ENCODE measurements at regions not wholly inside any gene's neighbourhood (a gene's known extent, or its start where the extent isn't known, plus 50 kb on each side); places are given as distances from the start of the nearest gene placed in this dataset.

DNA sequence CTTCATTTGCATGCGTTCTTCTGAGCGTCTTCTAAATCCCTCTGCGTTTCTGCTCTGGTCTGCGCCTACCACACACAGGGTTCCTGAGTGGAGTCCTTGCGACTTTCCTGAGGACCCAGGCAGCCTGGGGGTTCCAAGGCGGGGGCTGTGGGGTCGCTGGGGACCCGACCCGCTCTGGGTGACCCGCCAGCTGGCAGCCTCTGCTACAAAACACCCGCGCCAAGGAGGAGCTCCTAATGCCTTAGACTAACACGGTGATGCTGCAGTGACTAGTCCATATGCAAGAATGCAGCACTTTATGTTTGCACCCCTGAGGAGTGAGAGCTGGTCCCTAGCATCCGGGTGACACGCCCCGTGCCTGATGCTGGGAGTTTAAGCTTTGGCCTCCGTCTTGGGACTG lies 367.0 kb upstream of the POM121L12 start:
- H3K4me1 ChIP-seq, result no peaks in the 10 kb centered on the region
- H3K36me3 ChIP-seq, result no peaks in the 10 kb centered on the region
- DNase-seq, result no peak
- TF ChIP-seq, protein P1, sequence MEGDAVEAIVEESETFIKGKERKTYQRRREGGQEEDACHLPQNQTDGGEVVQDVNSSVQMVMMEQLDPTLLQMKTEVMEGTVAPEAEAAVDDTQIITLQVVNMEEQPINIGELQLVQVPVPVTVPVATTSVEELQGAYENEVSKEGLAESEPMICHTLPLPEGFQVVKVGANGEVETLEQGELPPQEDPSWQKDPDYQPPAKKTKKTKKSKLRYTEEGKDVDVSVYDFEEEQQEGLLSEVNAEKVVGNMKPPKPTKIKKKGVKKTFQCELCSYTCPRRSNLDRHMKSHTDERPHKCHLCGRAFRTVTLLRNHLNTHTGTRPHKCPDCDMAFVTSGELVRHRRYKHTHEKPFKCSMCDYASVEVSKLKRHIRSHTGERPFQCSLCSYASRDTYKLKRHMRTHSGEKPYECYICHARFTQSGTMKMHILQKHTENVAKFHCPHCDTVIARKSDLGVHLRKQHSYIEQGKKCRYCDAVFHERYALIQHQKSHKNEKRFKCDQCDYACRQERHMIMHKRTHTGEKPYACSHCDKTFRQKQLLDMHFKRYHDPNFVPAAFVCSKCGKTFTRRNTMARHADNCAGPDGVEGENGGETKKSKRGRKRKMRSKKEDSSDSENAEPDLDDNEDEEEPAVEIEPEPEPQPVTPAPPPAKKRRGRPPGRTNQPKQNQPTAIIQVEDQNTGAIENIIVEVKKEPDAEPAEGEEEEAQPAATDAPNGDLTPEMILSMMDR (IDR thresholded peaks at IDR 0.05; ENCODE audit: low read depth, low read length), result no peak
- H3K9me3 ChIP-seq, result no peaks in the 10 kb centered on the region
- no peaks in the 10 kb centered on the region for H3K27me3 ChIP-seq
- no peak overlapping the region for H3K4me3 ChIP-seq (ENCODE audit: low read depth, low read length)

DNA sequence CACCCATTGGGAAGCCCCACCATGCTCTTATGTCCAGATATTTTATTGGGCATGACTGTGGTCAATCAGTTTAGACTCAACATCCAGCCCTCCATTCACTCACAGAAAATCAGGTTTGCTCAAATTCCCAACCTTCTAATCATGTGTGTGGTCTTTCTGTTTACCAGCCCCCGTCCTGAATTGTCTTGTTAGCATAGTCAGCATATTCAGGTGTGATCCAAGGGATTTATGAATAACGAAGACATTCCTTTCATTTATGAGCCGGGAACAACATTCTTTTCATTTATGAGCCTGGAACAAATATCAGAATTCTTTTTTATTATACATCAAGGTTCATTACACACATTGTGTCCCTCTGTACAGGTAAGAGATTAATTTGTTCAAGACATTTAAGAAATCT lies 376.3 kb upstream of the POM121L12 start:
- no peaks in the 10 kb centered on the region for H3K4me1 ChIP-seq
- no peak overlapping the region for H3K4me3 ChIP-seq (ENCODE audit: low read depth, low read length)
- DNase-seq, result no peak
- H3K9me3 ChIP-seq, result no peaks in the 10 kb centered on the region
- no peaks in the 10 kb centered on the region for H3K27me3 ChIP-seq
- TF ChIP-seq, protein P1 (IDR thresholded peaks at IDR 0.05; ENCODE audit: low read depth, low read length), result no peak
- H3K36me3 ChIP-seq, result no peaks in the 10 kb centered on the region

DNA sequence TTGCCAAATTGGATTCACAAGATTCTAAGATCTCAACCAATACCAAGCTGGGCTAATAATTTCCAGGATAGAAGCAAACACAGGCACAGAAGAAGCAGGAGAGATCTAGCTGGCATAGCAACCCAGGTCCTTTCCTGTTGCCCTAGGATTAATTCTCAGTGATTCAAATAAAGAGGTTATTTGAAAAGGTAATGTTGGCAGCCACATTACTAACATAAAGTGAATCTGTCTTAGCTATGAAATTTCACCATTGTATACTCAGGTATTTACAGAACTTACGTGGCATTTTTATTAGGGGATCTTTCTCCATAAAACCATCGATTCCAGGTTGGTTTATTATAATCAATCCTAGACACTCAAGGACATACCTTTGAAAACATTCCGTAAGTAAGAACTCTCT lies 379.3 kb upstream of the POM121L12 start:
- H3K4me1 ChIP-seq, result no peaks in the 10 kb centered on the region
- no peak overlapping the region for H3K4me3 ChIP-seq (ENCODE audit: low read depth, low read length)
- H3K9me3 ChIP-seq, result no peaks in the 10 kb centered on the region
- TF ChIP-seq, protein P1 (IDR thresholded peaks at IDR 0.05; ENCODE audit: low read depth, low read length), result no peak
- no peak for DNase-seq
- H3K27me3 ChIP-seq, result no peaks in the 10 kb centered on the region
- H3K36me3 ChIP-seq, result no peaks in the 10 kb centered on the region

DNA sequence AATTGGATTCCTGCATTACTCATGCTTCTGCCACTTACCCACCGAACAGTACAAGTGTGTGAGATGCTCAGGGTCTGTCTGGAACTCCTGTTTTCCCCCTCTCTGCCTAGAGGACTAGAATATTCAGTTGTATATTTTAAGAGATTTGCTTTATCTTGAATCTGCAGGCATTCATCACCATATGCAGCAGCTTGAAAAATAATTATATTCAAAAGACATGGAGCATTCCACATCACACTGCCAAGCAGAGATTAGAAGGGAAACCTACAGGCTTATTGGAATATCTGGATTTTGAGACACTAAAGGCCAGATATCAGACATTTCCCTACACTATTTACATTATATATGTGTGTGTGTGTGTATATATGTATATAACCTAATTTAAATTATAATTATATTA lies 382.8 kb upstream of the POM121L12 start:
- H3K4me1 ChIP-seq, result no peaks in the 10 kb centered on the region
- H3K9me3 ChIP-seq, result no peaks in the 10 kb centered on the region
- no peaks in the 10 kb centered on the region for H3K36me3 ChIP-seq
- H3K27me3 ChIP-seq, result no peaks in the 10 kb centered on the region
- H3K4me3 ChIP-seq (ENCODE audit: low read depth, low read length), result no peak overlapping the region
- no peak for DNase-seq
- TF ChIP-seq, protein P1 (IDR thresholded peaks at IDR 0.05; ENCODE audit: low read depth, low read length), result no peak

DNA sequence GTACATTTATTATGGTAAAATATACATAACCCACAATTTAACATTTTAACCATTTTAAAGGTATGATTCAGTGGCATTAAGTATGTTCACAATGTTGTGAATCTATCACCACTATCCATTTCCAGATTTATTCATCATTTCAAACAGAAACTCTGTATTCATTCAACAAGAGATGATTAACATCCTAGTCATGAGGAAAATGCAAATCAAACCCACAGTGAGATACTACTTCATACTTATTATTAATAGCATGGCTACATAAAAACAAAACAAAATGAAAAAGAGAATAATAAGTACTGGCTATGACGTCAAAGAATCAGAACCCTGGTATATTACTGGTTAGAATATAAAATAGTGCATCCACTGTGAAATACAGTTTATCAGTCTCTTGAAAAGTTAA lies 386.6 kb upstream of the POM121L12 start:
- Histone ChIP-seq H3K9me3 (no peaks in the 10 kb centered on the region), H3K4me3 (ENCODE audit: low read depth, low read length) (no peak overlapping the region), H3K27me3 (no peaks in the 10 kb centered on the region), H3K36me3 (no peaks in the 10 kb centered on the region), H3K4me1 (no peaks in the 10 kb centered on the region)
- TF ChIP-seq, protein P1 (IDR thresholded peaks at IDR 0.05; ENCODE audit: low read depth, low read length), result no peak
- DNase-seq, result no peak

DNA sequence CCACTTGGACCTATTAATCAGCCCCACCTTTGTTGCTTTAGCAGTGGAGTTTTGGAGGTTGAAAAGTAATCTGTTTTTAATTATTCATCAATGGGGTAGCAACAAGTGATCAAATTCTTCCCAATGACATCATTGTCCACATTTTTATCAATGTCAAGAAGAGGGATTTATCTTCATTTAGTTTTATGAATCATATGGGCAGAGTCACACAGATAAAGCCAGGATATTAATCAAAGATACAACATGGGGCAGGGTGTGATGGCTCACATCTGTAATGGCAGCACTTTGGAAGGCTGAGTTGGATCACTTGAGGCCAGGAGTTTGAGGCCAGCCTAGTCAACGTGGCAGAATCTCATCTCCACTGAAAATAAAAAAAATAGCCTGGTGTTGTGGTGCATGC lies 388.4 kb upstream of the POM121L12 start:
- no peaks in the 10 kb centered on the region for H3K9me3 ChIP-seq
- no peaks in the 10 kb centered on the region for H3K27me3 ChIP-seq
- no peak for DNase-seq
- TF ChIP-seq, protein P1 (IDR thresholded peaks at IDR 0.05; ENCODE audit: low read depth, low read length), result no peak
- no peak overlapping the region for H3K4me3 ChIP-seq (ENCODE audit: low read depth, low read length)
- H3K4me1 ChIP-seq, result no peaks in the 10 kb centered on the region
- no peaks in the 10 kb centered on the region for H3K36me3 ChIP-seq

Measured in BE2C (cell line).